ENCODE measurements at regions not wholly inside any gene's neighbourhood (a gene's known extent, or its start where the extent isn't known, plus 50 kb on each side); places are given as distances from the start of the nearest gene placed in this dataset.

DNA sequence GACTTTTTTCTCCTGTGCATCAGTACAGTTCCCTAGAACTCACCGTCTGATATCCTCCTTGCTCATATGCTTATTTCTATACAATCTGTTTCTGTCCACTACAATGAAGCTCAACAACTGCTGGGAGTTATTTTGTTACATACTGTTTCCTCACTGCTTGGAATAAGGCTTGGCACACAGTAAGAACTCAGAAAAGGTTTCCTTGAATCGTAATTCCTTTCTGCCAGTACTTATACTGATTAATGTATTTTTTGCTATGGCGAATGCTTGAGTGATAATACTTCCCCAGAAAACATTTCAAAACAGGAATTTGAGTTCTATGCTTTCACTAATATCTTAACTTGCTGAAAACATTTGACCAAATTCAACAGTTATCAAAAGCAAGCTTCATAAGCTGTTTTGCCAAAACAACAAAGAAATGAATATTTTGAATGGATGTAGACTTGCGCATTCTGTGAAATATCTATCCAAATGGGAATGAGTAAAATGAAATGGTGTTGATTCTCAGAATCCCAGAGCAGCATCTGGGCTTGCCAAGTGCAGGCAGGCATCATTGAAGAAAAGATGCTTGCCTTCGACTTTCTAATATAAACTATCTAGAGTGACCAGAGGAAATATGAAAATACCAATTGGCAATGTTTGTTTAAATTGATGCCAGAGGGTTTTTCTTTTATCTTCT is 286.3 kb downstream of the RAP2B start:
- peaks cover 4% of the 10 kb centered on the region for H3K4me1 ChIP-seq (ENCODE audit: insufficient read depth, low read length, poor library complexity, severe bottlenecking)
- no peaks in the 10 kb centered on the region for H3K9me3 ChIP-seq (ENCODE audit: insufficient read depth, low read depth, low read length)
- no peaks in the 10 kb centered on the region for H3K36me3 ChIP-seq (ENCODE audit: insufficient read depth, low read length)
- H3K9ac ChIP-seq (ENCODE audit: low read depth, low read length, poor library complexity, severe bottlenecking), result no peak overlapping the region
- no peak overlapping the region for H3K4me2 ChIP-seq (ENCODE audit: low read depth, low read length, poor library complexity, severe bottlenecking)
- H3F3A ChIP-seq (ENCODE audit: low read depth), result no peaks in the 10 kb centered on the region
- no peak overlapping the region for H3K4me3 ChIP-seq (ENCODE audit: low read length, poor library complexity, severe bottlenecking)
- TF ChIP-seq, protein P1, sequence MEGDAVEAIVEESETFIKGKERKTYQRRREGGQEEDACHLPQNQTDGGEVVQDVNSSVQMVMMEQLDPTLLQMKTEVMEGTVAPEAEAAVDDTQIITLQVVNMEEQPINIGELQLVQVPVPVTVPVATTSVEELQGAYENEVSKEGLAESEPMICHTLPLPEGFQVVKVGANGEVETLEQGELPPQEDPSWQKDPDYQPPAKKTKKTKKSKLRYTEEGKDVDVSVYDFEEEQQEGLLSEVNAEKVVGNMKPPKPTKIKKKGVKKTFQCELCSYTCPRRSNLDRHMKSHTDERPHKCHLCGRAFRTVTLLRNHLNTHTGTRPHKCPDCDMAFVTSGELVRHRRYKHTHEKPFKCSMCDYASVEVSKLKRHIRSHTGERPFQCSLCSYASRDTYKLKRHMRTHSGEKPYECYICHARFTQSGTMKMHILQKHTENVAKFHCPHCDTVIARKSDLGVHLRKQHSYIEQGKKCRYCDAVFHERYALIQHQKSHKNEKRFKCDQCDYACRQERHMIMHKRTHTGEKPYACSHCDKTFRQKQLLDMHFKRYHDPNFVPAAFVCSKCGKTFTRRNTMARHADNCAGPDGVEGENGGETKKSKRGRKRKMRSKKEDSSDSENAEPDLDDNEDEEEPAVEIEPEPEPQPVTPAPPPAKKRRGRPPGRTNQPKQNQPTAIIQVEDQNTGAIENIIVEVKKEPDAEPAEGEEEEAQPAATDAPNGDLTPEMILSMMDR (conservative IDR thresholded peaks at IDR 0.05; ENCODE audit: low read length), result no peak
- no peak for TF ChIP-seq EZH2phosphoT487 (IDR thresholded peaks at IDR 0.05; ENCODE audit: borderline replicate concordance)
- no peaks in the 10 kb centered on the region for H3K79me2 ChIP-seq (ENCODE audit: insufficient read depth, low read length)
- H3K27me3 ChIP-seq (ENCODE audit: insufficient read depth, low read length, poor library complexity, severe bottlenecking), result no peaks in the 10 kb centered on the region
- H3K9me2 ChIP-seq (replicated peaks; ENCODE audit: low read depth, low read length), result no peaks in the 10 kb centered on the region
- H2AFZ ChIP-seq (ENCODE audit: low read length), result no peak overlapping the region
- no peaks in the 10 kb centered on the region for H4K20me1 ChIP-seq (ENCODE audit: insufficient read depth, low read length, poor library complexity, severe bottlenecking)

DNA sequence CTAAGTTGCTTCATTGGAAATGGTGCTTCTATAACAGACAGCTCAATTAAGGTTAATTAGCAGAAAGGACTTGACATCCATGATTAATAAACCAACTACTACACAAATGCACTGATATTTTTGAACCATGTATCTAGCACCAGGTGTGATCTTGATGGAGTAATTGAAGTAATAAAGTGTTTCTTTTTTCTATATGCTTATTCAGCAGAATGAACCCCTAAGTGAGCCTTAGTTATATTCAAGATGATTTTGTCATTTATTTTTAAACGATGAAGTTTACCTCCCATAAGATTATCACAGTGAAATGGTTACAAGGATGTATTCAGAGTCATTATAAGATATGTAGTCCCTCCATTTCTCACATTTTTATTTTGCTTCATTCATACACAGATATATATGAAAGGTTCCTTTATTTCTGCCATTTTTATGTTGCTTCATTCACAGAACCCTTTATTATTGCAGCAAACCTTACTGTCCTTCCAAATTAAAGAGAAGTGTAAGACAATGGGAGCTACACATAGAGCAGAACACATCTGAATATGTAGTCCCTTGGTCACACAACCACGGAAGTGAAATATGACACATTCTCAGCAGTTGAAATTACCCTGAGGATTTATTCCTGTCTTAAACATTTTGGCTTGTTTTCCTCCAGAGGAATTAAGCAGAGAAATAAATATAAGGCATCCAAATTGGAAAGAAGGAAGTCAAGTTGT is 295.0 kb downstream of the RAP2B start:
- Histone ChIP-seq H3K4me3 (ENCODE audit: low read length, poor library complexity, severe bottlenecking) (no peak overlapping the region), H3K27me3 (ENCODE audit: insufficient read depth, low read length, poor library complexity, severe bottlenecking) (no peaks in the 10 kb centered on the region)
- TF ChIP-seq, protein P1 (conservative IDR thresholded peaks at IDR 0.05; ENCODE audit: low read length), result no peak

DNA sequence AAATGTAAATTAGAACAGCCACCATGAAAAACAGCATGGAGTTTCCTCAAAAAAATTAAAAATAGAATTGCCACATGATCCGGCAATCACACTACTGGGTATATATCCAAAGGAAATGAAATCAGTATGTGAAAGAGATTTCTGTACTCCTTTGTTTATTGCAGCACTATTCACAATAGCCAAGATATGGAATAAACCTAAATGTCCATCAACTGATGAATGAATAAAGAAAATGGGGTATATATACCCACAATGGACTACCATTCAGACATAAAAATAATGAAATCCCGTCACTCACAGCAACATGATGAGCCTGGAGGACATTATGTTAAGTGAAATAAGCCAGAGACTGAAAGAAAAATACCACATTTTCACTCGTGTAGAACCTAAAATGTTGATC is 296.9 kb downstream of the RAP2B start:
- H3K79me2 ChIP-seq (ENCODE audit: insufficient read depth, low read length), result no peaks in the 10 kb centered on the region
- peaks cover 31% of the 10 kb centered on the region for H3K4me1 ChIP-seq (ENCODE audit: insufficient read depth, low read length, poor library complexity, severe bottlenecking)
- H3K9me2 ChIP-seq (replicated peaks; ENCODE audit: low read depth, low read length), result no peaks in the 10 kb centered on the region
- H3K9ac ChIP-seq (ENCODE audit: low read depth, low read length, poor library complexity, severe bottlenecking), result no peak overlapping the region
- no peaks in the 10 kb centered on the region for H3K27me3 ChIP-seq (ENCODE audit: insufficient read depth, low read length, poor library complexity, severe bottlenecking)
- no peak overlapping the region for H3K4me2 ChIP-seq (ENCODE audit: low read depth, low read length, poor library complexity, severe bottlenecking)
- H4K20me1 ChIP-seq (ENCODE audit: insufficient read depth, low read length, poor library complexity, severe bottlenecking), result no peaks in the 10 kb centered on the region
- H2AFZ ChIP-seq (ENCODE audit: low read length), result no peak overlapping the region
- no peaks in the 10 kb centered on the region for H3K36me3 ChIP-seq (ENCODE audit: insufficient read depth, low read length)
- no peak overlapping the region for H3K4me3 ChIP-seq (ENCODE audit: low read length, poor library complexity, severe bottlenecking)
- no peaks in the 10 kb centered on the region for H3K9me3 ChIP-seq (ENCODE audit: insufficient read depth, low read depth, low read length)
- TF ChIP-seq EZH2phosphoT487 (IDR thresholded peaks at IDR 0.05; ENCODE audit: borderline replicate concordance), result no peak
- TF ChIP-seq, protein P1 (conservative IDR thresholded peaks at IDR 0.05; ENCODE audit: low read length), result no peak
- H3F3A ChIP-seq (ENCODE audit: low read depth), result 0 out of 2 replicates have a peak, but pooled peaks cover 4% of the 10 kb centered on the region

More for the DNA sequence above, 295.0 kb downstream of the RAP2B start:
- Histone ChIP-seq H2AFZ (ENCODE audit: low read length) (peak overlapping the region; percentile 50), H3F3A (ENCODE audit: low read depth) (no peaks in the 10 kb centered on the region), H3K9me3 (ENCODE audit: insufficient read depth, low read depth, low read length) (no peaks in the 10 kb centered on the region), H4K20me1 (ENCODE audit: insufficient read depth, low read length, poor library complexity, severe bottlenecking) (no peaks in the 10 kb centered on the region), H3K79me2 (ENCODE audit: insufficient read depth, low read length) (no peaks in the 10 kb centered on the region), H3K9me2 (replicated peaks; ENCODE audit: low read depth, low read length) (no peaks in the 10 kb centered on the region), H3K9ac (ENCODE audit: low read depth, low read length, poor library complexity, severe bottlenecking) (no peak overlapping the region), H3K4me1 (ENCODE audit: insufficient read depth, low read length, poor library complexity, severe bottlenecking) (peaks cover 28% of the 10 kb centered on the region), H3K36me3 (ENCODE audit: insufficient read depth, low read length) (no peaks in the 10 kb centered on the region), H3K4me2 (ENCODE audit: low read depth, low read length, poor library complexity, severe bottlenecking) (no peak overlapping the region)
